ENCODE measurements at regions not wholly inside any gene's neighbourhood (a gene's known extent, or its start where the extent isn't known, plus 50 kb on each side); places are given as distances from the start of the nearest gene placed in this dataset.
"Not testable (repeated sequence)": the region's sequence is repeated elsewhere in the genome, so short reads cannot be mapped to it uniquely, and the experiment has no call there.

- not testable (repeated sequence) for H3K14ac ChIP-seq (ENCODE audit: insufficient read length)
These were observed 518.9 kb upstream of the TGIF2LX start for GRCh38 chrX:89402818-89403217.

More at GRCh38 chrX:89402818-89403217, 518.9 kb upstream of the TGIF2LX start:
- H4K8ac ChIP-seq (ENCODE audit: extremely low read depth, insufficient read depth, low read length); H2BK12ac ChIP-seq (ENCODE audit: low read depth, low read length); POLR2A ChIA-PET (ENCODE audit: partially characterized antibody); H3K9me3 ChIP-seq (ENCODE audit: insufficient read depth in 2 of 2, low read depth in 1 of 2, low read length in 1 of 2); H3K23ac ChIP-seq (ENCODE audit: insufficient read length); H2BK5ac ChIP-seq (ENCODE audit: low read depth, low read length); CTCF ChIA-PET (ENCODE audit: partially characterized antibody); H4K20me1 ChIP-seq (replicated peaks in 1 of 2; ENCODE audit: control insufficient read depth in 1 of 2, insufficient read depth in 2 of 2, low read length in 2 of 2); H3K27me3 ChIP-seq (replicated peaks in 1 of 4; ENCODE audit: control insufficient read depth in 3 of 4, extremely low read depth in 1 of 4, insufficient read depth in 3 of 4, low read length in 3 of 4); H4K5ac ChIP-seq (ENCODE audit: insufficient read length, low read depth, low read length); H3K4me3 ChIP-seq (ENCODE audit: extremely low read depth in 1 of 4, insufficient read depth in 2 of 4, low read depth in 3 of 4, low read length in 4 of 4); H3K79me2 ChIP-seq (ENCODE audit: control insufficient read depth in 1 of 2, insufficient read depth in 2 of 2, low read length in 2 of 2); FAIRE-seq; H3K4me1 ChIP-seq (replicated peaks in 1 of 4; ENCODE audit: control insufficient read depth in 3 of 4, insufficient read depth in 4 of 4, low read length in 3 of 4); H3K9ac ChIP-seq (replicated peaks in 1 of 4; ENCODE audit: extremely low read depth in 1 of 4, low read depth in 3 of 4, low read length in 3 of 4); H3K27ac ChIP-seq (ENCODE audit: low read depth, low read length); H2BK15ac ChIP-seq (ENCODE audit: low read length); H4K91ac ChIP-seq (replicated peaks; ENCODE audit: insufficient read length, low read length); H3K56ac ChIP-seq (replicated peaks; ENCODE audit: insufficient read length, low read depth, low read length); H2AK5ac ChIP-seq (ENCODE audit: low read depth, low read length); H2AFZ ChIP-seq (ENCODE audit: low read length); H3K23me2 ChIP-seq (ENCODE audit: low read depth, low read length); H2BK120ac ChIP-seq (replicated peaks; ENCODE audit: low read depth, low read length); H3K79me1 ChIP-seq (ENCODE audit: low read depth, low read length); DNase-seq (ENCODE audit: low read depth in 1 of 2, low spot score in 2 of 2); H2BK20ac ChIP-seq (ENCODE audit: low read length); H3K4ac ChIP-seq (replicated peaks; ENCODE audit: insufficient read length, low read depth, low read length); H3K18ac ChIP-seq (ENCODE audit: extremely low read depth, low read length); H3K4me2 ChIP-seq (ENCODE audit: insufficient read depth in 1 of 2, low read depth in 2 of 2, low read length in 2 of 2); H3K36me3 ChIP-seq (ENCODE audit: control insufficient read depth in 2 of 4, insufficient read depth in 4 of 4, low read length in 3 of 4): not testable (repeated sequence)
